Medulla oblongata (tissue), 1 donor: ENCODE measurements at regions not wholly inside any gene's neighbourhood (a gene's known extent, or its start where the extent isn't known, plus 50 kb on each side); places are given as distances from the start of the nearest gene placed in this dataset.

Experiments
- DNase-seq: peaks from one replicate; pipeline ENCODE4 v3.0.0-alpha.2; 2015; ENCODE audit errors: extremely low spot score

- DNase-seq, result no peak
Observed at GRCh38 chr2:41723526-41723925, 324.3 kb upstream of the PKDCC start.

GRCh38 chr2:41724465-41724864 lies 323.4 kb upstream of the PKDCC start:
- no peak for DNase-seq

DNA sequence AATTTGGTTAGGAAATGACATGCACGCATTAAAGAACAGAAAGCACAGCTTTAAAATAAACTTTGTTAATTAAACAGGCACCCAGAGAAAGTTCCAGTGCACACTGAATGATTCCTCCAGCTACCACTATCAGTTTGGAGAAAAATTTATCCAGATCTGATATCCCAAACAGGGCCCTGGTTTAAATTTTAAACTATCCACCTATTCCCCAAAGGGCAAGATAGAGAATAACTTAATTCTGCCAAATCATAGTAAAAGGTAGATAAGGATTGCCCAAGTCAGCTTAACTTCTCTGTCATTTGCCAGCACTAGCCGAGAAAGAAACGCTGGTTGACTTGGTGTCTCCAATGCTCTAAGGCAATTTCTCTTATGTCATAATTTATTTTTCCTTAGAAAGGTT lies 321.9 kb upstream of the PKDCC start:
- DNase-seq, result no peak

GRCh38 chr2:41726364-41726763 lies 321.5 kb upstream of the PKDCC start:
- DNase-seq, result no peak

DNA sequence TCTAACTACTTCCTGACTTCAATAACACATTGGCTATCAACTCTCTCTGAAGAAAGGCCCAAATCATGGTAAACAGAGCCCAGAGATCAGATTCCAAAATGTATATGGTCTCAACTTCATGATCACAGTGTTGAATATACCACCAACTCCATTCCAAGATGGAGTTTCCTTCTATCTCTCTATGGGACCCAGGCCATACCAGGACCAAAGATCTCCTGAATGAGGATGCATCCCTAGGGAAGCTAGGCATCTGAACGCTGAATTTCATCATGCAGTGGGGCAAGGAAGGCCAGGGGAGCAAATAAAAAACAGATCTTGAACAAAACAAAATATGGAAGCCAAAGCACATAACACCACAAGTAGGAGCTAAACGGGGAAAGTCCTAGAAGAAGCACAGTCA lies 320.7 kb upstream of the PKDCC start:
- DNase-seq, result no peak

GRCh38 chr2:41727711-41728110 lies 320.1 kb upstream of the PKDCC start:
- no peak for DNase-seq

DNA sequence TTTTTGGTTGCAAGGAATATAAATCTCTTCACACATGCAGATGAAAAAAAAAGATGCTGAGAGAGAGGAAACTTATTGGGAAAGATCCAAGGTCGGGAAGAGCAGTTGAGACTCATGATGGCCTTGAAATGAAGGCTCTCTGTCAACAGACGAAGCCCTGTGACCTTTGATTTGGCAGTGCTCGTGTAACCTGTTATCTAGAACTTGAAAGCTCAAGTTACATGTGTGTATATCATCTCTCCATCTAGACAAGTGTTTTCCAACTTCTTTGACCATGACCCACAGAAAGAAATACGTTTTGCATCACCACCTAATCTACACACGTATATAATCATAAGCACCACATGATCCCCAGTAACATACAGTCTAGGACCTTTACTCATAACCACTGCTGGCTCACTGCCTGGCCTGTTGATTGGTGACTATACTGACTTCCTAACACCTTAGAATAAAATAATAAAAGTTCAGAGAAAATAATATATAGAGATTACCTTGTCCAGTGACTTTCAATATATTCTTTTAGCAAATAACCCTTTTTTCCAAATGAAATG lies 319.0 kb upstream of the PKDCC start:
- DNase-seq, result no peak

GRCh38 chr2:41729800-41730364 lies 317.9 kb upstream of the PKDCC start:
- DNase-seq, result no peak

GRCh38 chr2:41735006-41735405 lies 312.8 kb upstream of the PKDCC start:
- DNase-seq, result no peak

- no peak for DNase-seq
Observed at GRCh38 chr2:41735476-41735875, 312.3 kb upstream of the PKDCC start.

DNA sequence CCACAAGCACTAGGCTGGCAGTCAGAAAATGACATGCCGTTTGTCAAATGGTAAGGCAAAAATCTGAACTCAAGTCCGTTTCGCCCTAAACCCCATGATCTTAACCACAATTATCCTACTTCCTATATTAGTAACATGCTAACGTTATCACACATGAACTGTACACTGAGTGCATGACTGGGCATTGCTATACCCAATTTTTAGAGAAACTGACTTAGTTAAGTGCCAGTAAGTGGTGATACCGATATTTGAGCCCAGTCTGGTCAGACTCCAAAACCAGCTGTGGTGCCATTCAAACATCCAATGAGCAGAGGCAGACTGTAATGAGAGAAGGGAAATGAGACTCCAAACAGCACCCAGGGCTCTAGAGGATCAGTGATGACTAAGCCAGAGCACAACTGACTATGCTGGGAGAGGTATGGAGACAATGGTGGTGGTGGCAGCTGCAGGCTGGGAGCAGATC lies 311.7 kb upstream of the PKDCC start:
- peak; percentile 27 for DNase-seq

DNA sequence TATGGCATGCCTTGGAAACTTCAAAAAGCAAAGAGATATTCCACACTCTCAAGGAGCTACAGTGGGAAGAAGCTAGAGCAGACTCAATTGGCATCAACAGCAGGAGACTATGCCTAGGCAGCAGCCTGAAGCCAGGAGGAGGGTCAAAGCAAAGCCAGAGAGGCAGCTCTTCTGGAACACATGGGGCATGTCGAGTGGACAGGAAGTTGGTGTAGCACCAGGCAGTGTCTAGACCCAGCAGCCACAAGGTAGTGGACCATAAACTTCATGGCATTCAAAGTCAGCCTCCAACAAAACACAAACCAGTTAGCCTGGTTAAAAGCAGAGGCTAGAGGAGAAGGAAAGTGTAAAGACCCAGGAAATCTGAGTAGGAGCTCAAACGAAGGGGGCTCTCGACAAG lies 311.2 kb upstream of the PKDCC start:
- no peak for DNase-seq

DNA sequence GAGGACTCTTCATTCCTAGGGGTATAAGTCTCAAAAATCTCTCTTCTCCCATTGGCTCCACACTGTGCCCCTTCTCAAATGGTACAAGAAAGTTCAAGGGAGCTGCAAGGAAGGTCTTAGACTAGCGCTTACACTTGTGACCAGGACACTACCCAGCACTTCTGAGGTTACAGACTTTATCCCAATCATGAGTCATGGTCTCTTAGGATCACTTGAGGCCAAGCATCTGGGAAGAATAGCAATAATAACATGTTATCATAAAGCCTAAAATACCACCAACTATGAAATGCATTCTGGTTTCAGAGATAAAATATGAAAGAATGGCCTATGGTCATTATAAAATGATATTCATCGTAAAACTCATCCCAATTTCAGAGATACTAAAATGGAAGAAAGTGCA lies 309.9 kb upstream of the PKDCC start:
- no peak for DNase-seq

DNA sequence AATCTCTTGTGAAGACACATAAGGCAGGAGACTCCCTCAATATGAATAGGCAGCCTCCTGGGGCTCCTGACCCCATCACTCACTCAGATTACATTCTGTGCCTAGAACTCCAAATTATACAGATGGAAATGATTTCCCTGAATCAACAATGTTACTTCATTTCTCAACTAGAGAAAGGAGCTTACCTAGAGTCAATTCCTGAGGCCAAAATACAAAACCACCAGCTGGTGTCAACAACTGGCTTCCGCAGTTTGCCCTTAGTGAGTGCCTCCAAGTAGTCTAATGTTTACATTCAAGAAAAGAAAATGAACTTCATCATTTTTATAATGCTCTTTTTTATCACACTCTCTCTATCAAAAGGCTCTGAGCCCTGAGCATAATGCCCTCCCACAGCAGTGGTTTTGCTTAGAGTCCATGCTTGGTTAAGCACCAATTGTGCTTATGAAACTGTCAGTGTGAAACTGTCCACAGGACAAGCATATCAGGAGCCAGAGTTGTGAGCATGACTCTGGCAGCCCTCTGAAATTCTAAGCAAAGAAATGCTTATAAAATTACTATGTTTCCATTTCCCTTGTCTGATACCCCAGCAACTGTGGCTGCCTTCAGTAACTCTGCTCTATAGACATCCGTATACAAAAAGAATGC lies 305.7 kb upstream of the PKDCC start:
- DNase-seq, result no peak

DNA sequence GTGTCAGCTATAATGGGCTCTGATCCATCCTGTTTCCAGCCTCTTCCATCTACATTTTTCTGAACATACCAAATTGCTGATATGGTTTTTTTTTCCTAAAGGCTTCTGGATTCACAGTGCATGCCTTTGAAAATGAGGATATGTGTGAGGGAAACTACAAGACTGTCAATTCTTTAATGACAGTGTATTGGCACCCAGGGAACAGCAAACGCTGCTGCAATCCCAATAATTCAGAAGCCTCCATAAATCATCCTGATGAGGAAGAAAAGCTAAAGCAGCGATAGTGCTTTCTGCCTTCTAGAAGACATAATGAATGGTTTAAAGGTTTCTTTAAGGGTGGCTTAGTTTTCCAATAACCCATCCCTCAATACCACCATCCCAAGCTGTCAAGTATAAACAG lies 304.5 kb upstream of the PKDCC start:
- DNase-seq, result no peak

- DNase-seq, result no peak
Observed at GRCh38 chr2:41750829-41751228, 297.0 kb upstream of the PKDCC start.

- DNase-seq, result no peak
Observed at GRCh38 chr2:41759880-41760279, 287.9 kb upstream of the PKDCC start.

DNA sequence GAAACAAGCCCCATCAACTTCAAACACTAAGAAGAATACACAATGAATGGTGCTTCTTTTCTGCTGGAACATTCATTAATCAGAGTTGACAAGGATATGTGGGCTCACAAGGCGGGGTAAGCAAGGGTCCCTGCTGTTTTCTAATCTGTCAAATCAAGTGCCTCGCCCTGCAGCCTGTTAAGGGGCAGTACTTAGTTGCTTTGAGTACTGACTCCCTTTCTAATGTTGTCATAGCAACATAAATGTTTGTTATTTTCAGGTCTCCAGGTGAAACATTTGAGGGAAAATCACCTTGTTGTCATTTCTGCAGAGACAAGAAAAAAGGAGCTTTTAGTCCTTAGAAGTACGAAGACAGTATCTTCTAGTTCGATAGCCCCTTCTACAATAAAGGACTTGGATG lies 284.7 kb upstream of the PKDCC start:
- no peak for DNase-seq

- DNase-seq, result no peak
Observed at GRCh38 chr2:41764131-41764530, 283.7 kb upstream of the PKDCC start.

GRCh38 chr2:41764919-41765318 lies 282.9 kb upstream of the PKDCC start:
- no peak for DNase-seq

- DNase-seq, result no peak
Observed at GRCh38 chr2:41768310-41768709, 279.5 kb upstream of the PKDCC start.

DNA sequence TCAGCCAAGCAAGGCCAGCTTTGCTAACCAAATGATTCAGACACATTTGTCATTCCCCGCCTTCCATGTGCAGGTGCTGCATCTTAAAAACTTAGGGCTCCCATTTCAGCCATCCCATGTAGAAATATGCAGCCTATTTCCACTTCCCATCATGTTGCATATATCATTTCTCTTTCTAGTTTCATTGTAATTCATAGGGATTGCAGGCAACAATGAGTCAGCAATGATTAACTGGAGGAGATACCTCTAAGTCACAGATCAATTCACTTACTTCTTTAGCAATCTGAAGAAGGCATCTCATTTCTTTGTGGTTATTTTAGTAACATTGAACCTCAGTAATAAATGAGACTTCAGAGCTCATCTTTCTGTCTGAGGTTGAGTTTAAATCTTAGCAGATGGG lies 276.1 kb upstream of the PKDCC start:
- DNase-seq, result no peak

DNA sequence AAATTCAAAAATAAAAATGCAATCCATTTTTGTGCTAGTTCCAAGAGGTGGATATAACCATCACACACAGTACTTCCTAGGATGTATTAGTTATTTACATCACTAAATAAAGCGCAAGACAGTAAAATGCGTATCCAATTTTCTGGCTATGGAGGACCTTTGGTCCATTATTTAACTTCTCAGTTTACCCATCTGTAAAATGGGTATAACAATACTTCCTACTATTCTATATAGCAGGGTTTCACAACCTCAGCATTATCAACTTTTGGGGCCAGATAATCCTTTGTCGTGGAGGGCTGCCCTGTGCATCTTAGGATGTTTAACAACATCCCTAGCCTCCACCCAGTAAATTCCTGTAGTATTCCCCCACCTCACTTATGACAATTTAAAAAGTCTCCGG lies 275.1 kb upstream of the PKDCC start:
- no peak for DNase-seq
